ENCODE measurements at regions not wholly inside any gene's neighbourhood (a gene's known extent, or its start where the extent isn't known, plus 50 kb on each side); places are given as distances from the start of the nearest gene placed in this dataset.

DNA sequence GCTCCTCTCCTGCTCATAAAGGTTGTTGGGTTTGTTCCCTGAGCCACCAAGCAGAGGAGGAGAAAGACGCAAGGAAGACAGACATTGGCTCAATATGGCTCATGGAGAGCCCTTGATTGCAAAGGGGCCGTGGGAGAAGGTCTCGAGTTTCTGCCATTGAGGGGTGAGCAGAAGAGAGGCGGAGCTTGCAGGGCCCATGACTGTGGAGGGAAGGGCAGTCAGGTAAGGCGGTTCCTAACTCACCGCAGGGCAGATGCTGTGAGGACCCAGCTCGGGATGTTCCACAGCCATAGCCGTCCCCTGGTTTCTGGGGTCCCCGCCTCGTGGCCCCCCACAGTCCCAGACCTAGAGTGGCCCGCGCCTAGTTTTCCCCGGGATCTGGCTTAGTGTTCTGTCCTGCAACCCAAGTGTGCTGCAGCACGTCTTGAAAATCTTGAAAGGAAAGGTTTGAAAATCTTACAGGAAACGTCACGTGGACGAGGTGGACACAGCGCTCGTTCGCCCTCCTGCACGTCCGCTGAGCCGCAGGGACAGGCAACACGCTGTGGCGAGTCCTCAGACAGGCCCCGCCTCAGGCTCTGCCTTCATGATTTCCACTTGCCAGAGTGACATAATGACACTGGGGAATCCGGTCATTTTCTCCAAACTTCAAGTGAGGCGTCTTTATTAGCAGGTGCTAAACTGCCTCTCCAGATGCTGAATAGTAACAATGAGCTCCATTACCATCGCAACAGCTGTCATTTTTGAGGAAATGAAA is 105.5 kb upstream of the HDAC4 start:
- DNase-seq (ENCODE audit: low spot score in 2 of 2): no peak
- no peak for FAIRE-seq

DNA sequence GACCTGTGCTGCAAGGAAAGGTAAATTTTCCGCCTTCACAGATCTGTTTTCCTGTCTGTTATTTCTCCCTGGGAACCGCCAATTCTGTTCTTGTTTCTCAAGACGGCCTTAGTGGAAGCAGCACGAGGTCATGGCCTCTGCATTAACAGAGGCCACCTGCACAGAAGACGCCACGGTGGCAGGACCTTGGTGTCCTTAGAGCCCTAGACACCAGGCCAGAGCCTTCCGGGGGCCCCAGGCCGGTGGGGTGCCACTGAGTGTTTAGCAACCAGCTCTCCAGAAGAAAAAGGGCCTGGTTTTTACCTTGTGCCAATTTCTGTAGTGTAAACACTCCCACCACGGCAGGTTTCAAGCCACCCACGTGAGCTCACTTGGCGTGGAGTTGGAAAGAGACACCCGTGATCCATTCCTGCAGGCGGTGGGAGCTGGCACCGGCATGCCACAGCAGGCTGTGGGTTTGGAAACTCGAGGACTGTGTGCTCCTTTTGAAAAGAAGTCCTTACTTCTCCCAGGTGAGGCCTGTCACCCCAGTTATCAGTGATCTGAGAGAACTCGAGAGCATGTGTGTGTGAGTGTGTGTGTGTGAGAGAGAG is 103.9 kb upstream of the HDAC4 start:
- DNase-seq (ENCODE audit: low spot score in 2 of 2) (no peak), FAIRE-seq (no peak)

DNA sequence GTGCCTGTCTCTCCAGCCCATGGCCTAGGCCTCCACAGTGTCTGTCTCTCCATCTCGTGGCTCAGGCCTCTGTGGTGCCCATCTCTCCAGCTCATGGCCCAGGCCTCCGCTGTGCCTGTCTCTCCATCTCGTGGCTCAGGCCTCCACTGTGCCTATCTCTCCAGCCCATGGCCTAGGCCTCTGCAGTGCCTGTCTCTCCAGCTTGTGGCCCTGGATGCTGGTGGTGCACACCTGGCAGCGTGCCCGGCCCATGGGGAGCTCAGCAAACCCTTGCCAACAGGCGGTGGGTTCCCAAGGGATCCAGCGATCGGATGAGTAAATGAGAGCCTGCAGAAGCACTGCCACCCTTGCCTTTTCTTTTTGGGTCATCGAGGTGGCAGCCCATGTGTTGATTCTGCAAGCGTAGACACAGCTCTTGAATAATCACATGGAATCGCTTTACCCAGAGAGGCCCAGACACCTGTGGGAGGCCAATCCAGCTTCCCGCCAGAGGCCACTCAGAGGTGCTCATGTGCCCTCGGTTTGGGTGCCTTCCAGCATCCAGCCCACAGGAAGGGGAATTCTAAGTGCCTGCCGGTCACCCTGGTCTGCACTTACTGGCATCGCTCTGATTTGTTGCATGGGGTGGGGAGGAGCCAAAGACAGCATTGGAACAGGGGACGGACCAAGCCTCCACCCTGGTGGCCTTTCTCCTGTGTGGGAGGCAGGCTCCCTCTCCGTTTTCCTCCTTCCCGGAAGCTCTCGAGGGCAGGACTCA is 101.8 kb upstream of the HDAC4 start:
- DNase-seq (ENCODE audit: low spot score in 2 of 2): no peak
- no peak for FAIRE-seq

DNA sequence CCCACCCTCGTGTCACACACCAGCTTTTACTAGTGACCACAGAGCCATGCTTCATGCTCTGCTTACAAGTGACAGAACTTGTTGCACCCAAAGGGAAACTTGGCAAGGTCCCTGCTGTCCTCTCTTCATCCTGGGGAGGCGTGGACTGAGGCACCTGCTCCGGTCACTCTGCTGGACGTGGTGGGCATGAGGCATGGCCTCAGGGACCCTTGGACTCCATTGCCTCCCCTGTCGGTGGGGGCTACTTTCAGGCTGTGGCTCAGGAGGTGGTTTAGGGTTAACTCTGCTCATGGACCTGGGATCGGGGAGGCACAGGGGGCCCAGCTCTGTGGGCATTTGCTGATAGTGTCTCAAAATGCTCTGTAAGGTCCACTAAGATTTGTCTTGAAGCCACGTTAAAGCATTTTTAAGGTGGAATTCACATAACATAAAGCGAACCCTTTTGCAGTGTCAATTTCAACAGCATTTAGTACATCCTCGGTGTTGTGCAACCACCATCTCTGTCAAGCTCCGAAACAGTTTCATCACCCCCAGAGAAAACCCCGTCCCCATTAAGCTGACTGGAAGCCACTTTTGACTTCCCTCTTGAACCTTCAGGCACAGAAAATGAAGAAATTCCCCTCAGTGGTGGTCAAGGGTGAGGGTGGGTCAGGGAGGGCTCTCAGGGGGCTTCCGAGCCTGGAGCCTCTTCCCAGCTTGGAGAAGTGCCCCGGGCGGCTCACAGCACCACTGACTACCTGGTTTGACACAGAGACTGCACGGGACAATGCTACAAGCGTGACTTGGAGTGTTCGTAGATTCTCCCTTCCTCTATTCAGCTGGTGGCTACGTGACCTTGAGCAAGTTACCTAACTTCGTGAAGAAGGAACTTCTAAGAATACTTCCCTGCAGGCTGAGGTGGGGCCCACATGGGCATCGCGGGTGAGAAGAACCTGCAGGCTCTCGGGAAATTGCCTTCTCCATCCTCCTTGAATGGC is 100.0 kb upstream of the HDAC4 start:
- DNase-seq (ENCODE audit: low spot score in 2 of 2) (no peak), FAIRE-seq (no peak)

DNA sequence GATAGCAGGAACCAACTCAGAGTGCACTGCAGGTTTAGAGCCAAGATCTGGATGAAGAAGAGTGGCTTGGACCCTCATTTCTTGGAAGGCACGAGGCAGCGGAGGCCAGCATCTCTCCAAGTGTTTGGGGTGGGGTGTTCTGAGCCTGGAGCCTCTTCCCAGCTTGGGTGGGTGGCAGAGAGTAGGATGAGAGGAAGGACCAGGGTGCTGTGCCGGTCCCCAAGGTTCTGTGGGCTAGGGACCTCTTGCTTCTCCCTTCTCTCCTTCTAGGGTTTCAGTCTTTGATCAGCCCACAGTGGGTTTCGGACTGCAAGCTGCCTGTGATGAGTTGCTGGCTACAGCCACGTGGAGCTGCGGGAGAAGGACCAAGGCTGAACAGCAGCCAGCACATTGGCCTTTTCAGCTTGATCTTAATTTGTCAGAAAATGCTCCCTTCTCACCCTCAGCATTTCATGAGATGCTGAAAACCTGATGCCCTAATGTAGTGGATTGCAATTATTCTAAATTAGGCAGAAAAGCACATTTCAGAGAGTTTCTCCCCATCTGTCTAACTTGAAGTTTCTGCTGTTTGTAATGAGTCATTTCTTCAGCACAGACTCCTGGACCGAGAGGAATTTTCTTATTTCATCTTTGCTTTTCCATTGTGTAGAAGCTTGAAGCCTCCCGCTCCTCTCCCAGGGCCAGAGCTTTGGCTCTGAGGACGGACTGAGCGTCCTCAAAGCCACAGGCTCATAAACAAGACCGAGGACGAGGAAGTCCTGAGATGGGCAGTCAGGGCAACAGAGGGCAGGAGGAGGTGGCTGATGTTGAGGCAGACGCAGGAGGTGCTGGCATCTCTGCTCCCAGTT is 99.1 kb upstream of the HDAC4 start:
- FAIRE-seq (no peak), DNase-seq (ENCODE audit: low spot score in 2 of 2) (no peak)

DNA sequence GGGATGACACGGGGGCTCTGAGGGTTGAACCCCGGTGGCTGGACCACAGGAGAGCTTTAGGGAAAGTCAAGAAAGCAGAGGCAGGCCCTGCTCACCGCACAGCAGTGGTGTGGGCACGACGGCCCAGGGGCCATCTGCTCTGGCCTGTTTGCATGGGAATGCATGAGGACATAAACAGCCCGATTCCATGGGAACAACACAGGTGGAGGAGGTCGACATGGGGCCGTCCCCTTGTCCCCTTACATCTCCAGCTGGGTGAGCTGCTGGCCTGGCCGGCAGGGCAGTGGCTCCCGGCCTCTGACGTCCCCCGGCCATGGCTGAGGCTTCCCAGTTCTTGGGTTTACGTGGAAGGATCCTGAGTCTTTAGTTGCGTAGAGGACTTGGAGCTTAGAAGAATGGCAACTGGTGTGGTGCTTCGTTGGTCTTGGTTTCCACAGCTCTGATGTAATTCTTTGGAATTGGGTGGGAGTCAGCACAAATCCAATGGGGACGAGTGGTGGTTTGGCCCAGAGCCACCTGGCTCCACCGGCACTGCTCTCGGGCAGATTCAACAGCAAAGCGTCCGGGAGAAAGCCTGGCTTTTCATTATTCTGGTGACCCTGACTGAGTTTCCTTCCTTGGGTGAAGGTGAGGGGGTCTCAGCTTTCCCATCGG is 98.3 kb upstream of the HDAC4 start:
- FAIRE-seq (no peak), DNase-seq (ENCODE audit: low spot score in 2 of 2) (no peak)

DNA sequence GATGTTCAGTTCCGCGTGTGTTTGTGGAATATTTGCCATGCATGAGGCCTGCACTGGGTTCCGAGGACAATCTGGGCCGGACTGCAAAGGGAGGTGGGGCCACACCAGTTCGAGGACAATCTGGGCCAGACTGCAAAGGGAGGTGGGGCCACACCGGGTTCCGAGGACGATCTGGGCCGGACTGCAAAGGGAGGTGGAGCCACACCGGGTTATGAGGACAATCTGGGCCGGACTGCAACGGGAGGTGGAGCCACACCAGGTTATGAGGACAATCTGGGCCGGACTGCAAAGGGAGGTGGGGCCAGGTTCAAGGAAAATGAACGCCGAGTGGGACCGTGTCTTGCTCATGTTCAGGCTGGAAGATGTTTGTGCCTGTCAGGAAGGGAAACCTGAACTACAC is 97.8 kb upstream of the HDAC4 start:
- DNase-seq (ENCODE audit: low spot score in 2 of 2) (no peak), FAIRE-seq (no peak)

DNA sequence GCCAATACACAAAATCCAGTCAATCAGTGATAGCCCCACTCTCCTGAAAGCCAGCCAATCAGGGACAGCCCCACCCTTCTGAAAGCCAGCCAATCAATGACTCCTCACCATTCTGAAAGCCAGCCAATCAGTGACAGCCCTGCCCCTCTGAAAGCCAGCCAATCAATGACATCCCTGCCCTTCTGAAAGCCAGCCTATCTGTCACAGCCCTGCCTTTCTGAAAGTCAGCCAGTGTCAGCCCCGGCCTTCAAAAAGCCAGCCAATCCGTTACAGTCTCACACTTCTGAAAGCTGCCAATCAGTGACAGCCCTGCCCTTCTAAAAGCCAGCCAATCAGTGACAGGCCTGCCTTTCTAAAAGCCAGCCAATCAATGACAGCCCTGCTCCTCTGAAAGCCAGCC is 95.9 kb upstream of the HDAC4 start:
- FAIRE-seq: no peak
- DNase-seq (ENCODE audit: low spot score in 2 of 2): no peak

DNA sequence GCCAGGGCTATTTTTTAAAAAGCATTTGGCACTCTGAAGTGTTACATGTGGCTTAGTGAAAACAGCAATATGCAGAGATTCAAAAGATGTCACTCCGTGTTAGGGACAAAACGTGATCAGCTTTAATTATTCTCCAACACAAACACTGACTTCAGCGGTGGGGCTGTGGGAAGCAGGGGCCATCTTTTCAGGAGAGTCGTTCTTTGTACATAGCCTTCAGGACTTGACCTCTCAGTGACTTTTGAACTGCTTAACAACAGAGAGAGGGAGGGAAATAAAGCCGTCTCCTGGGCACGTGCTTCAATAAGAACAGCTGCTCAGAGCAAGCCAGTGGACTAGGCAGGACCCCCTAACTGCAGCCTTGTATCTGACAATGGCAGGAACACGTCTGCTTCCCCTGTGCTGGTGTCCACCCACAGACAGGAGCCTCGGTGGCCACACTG is 95.0 kb upstream of the HDAC4 start:
- DNase-seq (ENCODE audit: low spot score in 2 of 2) (no peak), FAIRE-seq (no peak)

DNA sequence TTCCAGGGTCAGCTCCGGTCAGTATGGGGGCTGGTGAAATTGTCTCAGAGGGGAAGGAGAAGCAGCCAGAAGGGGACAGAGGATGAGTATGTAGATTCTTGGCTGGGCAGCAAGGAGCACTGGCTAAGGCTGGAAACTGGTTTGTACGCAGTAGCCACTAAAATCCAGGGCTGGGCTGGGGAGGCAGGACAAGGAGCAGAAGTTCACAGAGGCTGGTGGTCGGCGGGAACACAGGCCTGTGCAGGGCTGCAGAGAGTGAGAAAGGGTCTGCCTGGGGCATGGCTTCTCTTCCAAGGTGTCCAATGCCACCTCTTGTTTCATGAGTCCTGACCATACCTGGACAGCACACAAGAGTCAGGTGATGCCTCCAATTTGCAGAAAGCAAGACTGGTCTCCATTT is 94.4 kb upstream of the HDAC4 start:
- DNase-seq (ENCODE audit: low spot score in 2 of 2): no peak
- no peak for FAIRE-seq

DNA sequence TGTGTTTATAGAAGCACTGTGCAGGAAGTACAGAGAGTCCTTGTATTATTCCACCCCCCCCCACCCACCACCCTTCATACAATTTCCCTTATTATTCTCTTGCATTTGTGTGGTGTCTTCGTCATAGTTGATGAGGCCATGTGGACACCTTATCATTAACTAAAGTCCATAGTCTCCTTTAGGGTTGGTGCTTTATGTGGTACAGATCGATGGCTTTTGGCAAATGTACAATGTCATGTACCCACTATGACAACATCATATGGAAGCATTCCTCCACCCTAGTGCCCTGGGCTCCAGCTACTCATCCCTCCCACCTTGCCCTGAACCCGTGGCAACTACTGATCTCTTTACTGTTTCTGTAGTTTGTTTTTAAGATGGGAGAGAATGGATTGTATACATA is 93.8 kb upstream of the HDAC4 start:
- DNase-seq (ENCODE audit: low spot score in 2 of 2): no peak
- FAIRE-seq: no peak

DNA sequence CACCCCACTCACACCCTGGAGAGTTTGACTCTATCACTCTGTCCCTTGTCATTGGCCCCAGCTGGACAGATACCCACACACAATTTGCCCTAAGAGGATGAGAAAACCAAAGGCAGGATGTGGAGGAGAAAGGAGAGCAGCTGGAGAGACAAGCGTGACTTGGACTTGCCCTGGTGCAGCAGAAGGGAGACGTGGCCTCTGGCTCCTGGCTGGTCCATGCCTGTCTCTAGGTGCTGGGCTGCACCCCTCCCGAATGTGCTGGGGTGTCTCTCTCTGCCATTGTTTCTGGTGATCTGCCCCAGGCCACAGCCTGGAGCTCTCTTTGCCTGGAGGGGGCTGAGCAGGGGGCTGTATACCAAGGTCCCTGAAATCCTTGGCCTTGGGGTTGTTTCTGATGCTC is 88.7 kb upstream of the HDAC4 start:
- DNase-seq (ENCODE audit: low spot score in 2 of 2) (no peak), FAIRE-seq (no peak)

DNA sequence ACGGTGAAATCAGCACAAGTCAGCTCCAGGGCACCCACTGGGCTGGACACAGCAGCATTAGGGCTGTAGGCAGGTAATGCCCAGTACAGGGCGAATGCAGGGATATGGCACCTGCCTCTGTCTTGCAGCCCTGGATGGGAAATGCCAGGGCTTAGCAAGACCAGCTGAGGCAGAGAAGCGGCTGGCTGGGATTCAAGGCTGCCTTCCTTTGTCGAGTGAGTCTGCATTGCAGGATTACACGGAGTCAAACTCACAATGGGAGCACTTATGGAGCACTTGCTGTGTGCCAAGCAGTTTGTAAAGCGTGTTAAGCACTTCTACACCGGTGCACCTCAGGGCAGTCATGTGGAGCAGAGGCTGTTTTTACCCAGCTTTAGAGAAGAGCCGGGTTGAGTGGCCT is 87.3 kb upstream of the HDAC4 start:
- DNase-seq (ENCODE audit: low spot score in 2 of 2): no peak
- no peak for FAIRE-seq

DNA sequence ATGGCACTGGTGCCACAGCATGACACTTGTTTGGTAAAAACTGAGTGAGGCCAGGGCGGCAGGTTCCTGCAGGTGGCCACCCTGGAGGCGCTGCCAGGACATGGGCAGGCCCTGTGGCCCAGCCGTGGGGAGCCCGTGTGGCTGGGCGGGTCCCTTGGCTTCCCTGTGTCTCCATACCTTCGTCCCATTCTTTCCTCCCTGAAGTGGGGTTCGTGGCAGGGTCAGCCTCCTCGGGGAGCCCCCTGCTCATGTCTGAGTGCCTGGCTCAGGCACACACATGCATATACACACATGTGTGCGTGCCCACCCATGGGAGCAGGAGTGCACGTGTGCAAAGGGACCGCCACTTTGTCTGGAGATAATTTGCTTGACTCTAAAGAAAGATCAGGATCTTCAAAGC is 86.5 kb upstream of the HDAC4 start:
- DNase-seq (ENCODE audit: low spot score in 2 of 2) (no peak), FAIRE-seq (no peak)

DNA sequence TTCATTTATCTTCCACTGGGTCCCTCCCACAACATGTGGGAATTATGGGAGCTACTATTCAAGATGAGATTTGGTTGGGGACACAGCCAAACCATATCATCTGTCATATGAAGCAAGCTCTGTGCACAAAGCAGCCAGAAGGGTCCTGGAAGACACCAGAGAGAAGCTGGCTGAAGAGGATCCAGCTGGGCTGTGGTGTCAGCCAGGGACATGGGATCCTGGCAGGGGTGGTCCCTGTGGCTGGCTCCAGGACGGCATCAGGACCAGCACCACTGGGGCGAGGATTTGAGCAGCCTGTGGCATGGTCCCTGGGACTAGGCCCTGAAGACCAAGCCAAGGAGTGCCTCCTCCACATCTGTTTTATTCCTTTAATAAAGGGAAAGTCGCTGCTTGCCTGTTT is 84.8 kb upstream of the HDAC4 start:
- FAIRE-seq (no peak), DNase-seq (ENCODE audit: low spot score in 2 of 2) (no peak)

DNA sequence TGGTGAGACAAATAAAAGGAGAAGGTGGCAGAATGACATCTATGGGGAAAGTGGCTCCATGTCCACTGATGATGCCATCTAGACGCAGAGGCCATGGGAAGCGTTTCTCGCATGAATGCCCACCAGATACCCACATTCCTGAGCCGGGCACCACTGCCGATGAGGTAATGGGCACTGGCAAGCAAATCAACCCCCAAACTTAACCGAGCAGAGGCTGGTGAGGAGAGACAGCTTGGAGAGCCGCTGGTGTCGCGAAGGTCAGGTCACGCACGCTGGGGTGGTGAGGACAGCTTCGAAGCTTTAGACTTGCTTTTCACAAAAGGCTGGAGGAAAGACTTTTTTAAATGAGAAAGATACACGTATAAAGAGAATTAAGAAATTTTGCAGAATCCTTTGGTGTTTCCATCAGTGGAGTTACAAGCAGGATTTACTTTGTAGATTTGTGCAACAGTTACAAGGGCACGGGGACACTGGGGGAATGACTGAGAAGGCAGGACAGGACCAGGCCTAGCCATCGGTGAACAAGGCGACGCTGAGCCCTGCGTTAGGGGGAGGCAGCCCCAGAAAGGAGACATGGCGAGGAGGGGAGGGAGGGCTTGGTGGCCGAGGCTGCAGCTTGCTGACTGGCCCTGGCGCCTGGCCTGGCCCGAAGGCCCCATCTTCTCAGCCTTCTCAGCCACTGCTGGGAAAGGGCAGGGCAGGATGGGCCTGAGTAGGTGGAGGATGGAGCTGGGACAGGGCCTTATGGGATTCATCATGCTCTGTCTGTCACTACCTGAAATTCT is 83.9 kb upstream of the HDAC4 start:
- no peak for DNase-seq (ENCODE audit: low spot score in 2 of 2)
- no peak for FAIRE-seq

DNA sequence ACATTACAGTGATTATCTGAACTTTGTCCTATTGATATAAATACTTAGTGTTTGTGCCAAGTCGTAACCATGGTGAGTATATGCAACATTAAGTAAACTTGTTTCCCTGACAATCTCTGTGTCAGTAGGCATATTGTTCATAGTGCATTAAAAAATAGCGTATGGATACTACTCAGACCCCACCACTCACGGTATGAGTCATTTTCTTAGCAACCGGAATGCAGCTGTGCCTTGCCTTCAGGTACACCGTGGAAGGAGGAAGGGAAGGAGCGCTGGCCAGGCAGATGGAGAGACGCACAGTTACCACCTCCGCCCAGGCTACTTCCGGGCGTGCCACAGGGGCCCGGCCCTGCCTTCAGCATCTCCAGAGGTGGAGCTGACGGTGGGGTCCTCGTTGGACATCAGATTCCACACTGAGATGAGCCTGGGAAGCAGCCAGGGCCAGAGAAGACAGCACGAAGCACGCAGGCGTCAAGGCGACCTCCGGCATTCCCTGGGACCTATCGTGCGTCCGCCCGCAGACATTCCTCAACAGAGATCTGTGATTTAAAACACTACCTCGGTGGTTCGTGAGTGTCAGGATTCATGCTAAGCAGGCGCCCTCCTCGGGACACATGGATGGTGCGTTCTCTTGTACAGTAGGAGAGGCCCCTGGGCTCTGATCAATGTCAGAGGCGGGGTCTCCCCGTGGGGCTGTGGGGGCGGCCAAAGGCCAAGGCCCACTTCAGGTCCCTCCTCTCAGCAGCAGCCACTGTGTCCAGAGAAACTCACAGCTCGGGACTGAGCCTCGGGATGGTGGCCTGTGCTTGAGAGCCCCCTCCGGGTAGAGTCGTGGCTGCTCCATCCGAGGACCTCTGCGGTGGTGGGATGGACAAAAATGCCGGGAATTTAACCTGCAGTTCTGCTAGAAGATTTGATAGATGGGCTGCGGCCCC is 82.2 kb upstream of the HDAC4 start:
- DNase-seq (ENCODE audit: low spot score in 2 of 2): no peak

More for the DNA sequence above, 82.2 kb upstream of the HDAC4 start:
- FAIRE-seq: no peak

Measured in frontal cortex (tissue), 3 donors.